Stimulated activated CD8-positive, alpha-beta memory T cell treated with anti-CD3 and anti-CD28 coated beads, Interleukin-2, amount 100 ng/mL, for 48 hours (primary cell): ENCODE measurements at regions not wholly inside any gene's neighbourhood (a gene's known extent, or its start where the extent isn't known, plus 50 kb on each side); places are given as distances from the start of the nearest gene placed in this dataset.
"Not testable (repeated sequence)": the region's sequence is repeated elsewhere in the genome, so short reads cannot be mapped to it uniquely, and the experiment has no call there.

Source experiments
- DNase-seq, 2 donors: peaks; one replicate each; pipeline ENCODE4 v3.0.0-alpha.2; 2020; ENCODE audit warnings: low read depth in 2 of 2

- DNase-seq = not testable (repeated sequence)
Observed at GRCh38 chr15:20089541-20089940, 452.1 kb downstream of the GOLGA6L6 start.

- not testable (repeated sequence) for DNase-seq
Observed at GRCh38 chr15:20084026-20084425, 457.6 kb downstream of the GOLGA6L6 start.

GRCh38 chr15:20074082-20074481 lies 467.5 kb downstream of the GOLGA6L6 start:
- DNase-seq = not testable (repeated sequence)

- DNase-seq = not testable (repeated sequence)
Observed at GRCh38 chr15:20069043-20069442, 472.6 kb downstream of the GOLGA6L6 start.

- DNase-seq = not testable (repeated sequence)
Observed at GRCh38 chr15:20066173-20066572, 475.4 kb downstream of the GOLGA6L6 start.

- not testable (repeated sequence) for DNase-seq
Observed at GRCh38 chr15:20065508-20065907, 476.1 kb downstream of the GOLGA6L6 start.

GRCh38 chr15:20063167-20063566 lies 478.4 kb downstream of the GOLGA6L6 start:
- not testable (repeated sequence) for DNase-seq

- DNase-seq = not testable (repeated sequence)
Observed at GRCh38 chr15:20060838-20061237, 480.8 kb downstream of the GOLGA6L6 start.

GRCh38 chr15:20056871-20057270 lies 484.7 kb downstream of the GOLGA6L6 start:
- not testable (repeated sequence) for DNase-seq

- DNase-seq = not testable (repeated sequence)
Observed at GRCh38 chr15:20055921-20056320, 485.7 kb downstream of the GOLGA6L6 start.

GRCh38 chr15:20048189-20048588 lies 493.4 kb downstream of the GOLGA6L6 start:
- not testable (repeated sequence) for DNase-seq

- DNase-seq = not testable (repeated sequence)
Observed at GRCh38 chr15:20045165-20045564, 496.4 kb downstream of the GOLGA6L6 start.

- DNase-seq = not testable (repeated sequence)
Observed at GRCh38 chr15:20040691-20041090, 500.9 kb downstream of the GOLGA6L6 start.

- DNase-seq = not testable (repeated sequence)
Observed at GRCh38 chr15:20025040-20025439, 516.6 kb downstream of the GOLGA6L6 start.

GRCh38 chr15:20022349-20022748 lies 519.3 kb downstream of the GOLGA6L6 start:
- DNase-seq = not testable (repeated sequence)

- DNase-seq = not testable (repeated sequence)
Observed at GRCh38 chr15:20021351-20021750, 520.2 kb downstream of the GOLGA6L6 start.

GRCh38 chr15:20020588-20020987 lies 521.0 kb downstream of the GOLGA6L6 start:
- not testable (repeated sequence) for DNase-seq

- not testable (repeated sequence) for DNase-seq
Observed at GRCh38 chr15:20019758-20020157, 521.8 kb downstream of the GOLGA6L6 start.

GRCh38 chr15:20017581-20017980 lies 524.0 kb downstream of the GOLGA6L6 start:
- not testable (repeated sequence) for DNase-seq

GRCh38 chr15:20016941-20017340 lies 524.7 kb downstream of the GOLGA6L6 start:
- DNase-seq = not testable (repeated sequence)

GRCh38 chr15:20012837-20013236 lies 528.8 kb downstream of the GOLGA6L6 start:
- not testable (repeated sequence) for DNase-seq

GRCh38 chr15:20010759-20011158 lies 530.8 kb downstream of the GOLGA6L6 start:
- not testable (repeated sequence) for DNase-seq

- DNase-seq = not testable (repeated sequence)
Observed at GRCh38 chr15:20009619-20010018, 532.0 kb downstream of the GOLGA6L6 start.

- DNase-seq = not testable (repeated sequence)
Observed at GRCh38 chr15:20007338-20007737, 534.3 kb downstream of the GOLGA6L6 start.
